ENCODE measurements at regions not wholly inside any gene's neighbourhood (a gene's known extent, or its start where the extent isn't known, plus 50 kb on each side); places are given as distances from the start of the nearest gene placed in this dataset.

DNA sequence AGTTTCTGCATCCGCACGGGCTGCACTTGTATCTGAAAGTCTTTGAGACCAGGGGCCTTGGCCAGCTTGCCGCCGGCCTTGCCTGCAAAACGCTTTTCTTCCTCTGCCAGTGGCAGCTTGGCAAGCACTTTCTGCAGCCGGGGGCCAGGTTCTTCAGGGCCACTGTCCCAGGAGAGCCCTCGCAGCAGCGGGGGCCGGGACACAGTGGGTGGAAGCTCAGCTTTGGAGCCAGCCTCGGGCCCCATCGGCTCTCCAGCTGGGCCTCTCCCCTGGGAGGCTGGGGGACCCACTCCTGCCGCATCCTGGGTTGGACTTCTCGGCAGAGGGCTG, 57.5 kb upstream of the LYVE1 start:
- no peak for TF ChIP-seq REST (IDR thresholded peaks at IDR 0.05; ENCODE audit: insufficient read depth in 1 of 2, low read depth in 2 of 2, low read length in 2 of 2)
- no peak for TF ChIP-seq TAF1 (IDR thresholded peaks at IDR 0.05; ENCODE audit: borderline replicate concordance, insufficient read depth, low read length)
- TF ChIP-seq POLR2AphosphoS5 (IDR thresholded peaks at IDR 0.05; ENCODE audit: low read depth, low read length), result no peak
- no peak for TF ChIP-seq FOXP2 (optimal IDR thresholded peaks at IDR 0.05; ENCODE audit: borderline replicate concordance, extremely low read depth, extremely low read length, insufficient read depth)
- no peak for TF ChIP-seq SIN3A (IDR thresholded peaks at IDR 0.05; ENCODE audit: borderline replicate concordance, insufficient read depth, low read length)

- TF ChIP-seq REST (IDR thresholded peaks at IDR 0.05; ENCODE audit: insufficient read depth in 1 of 2, low read depth in 2 of 2, low read length in 2 of 2) (no peak), FOXP2 (optimal IDR thresholded peaks at IDR 0.05; ENCODE audit: borderline replicate concordance, extremely low read depth, extremely low read length, insufficient read depth) (no peak), POLR2AphosphoS5 (IDR thresholded peaks at IDR 0.05; ENCODE audit: low read depth, low read length) (no peak), SIN3A (IDR thresholded peaks at IDR 0.05; ENCODE audit: borderline replicate concordance, insufficient read depth, low read length) (no peak), TAF1 (IDR thresholded peaks at IDR 0.05; ENCODE audit: borderline replicate concordance, insufficient read depth, low read length) (no peak)
Measured at GRCh38 chr11:10625281-10625981, 57.0 kb upstream of the LYVE1 start.

DNA sequence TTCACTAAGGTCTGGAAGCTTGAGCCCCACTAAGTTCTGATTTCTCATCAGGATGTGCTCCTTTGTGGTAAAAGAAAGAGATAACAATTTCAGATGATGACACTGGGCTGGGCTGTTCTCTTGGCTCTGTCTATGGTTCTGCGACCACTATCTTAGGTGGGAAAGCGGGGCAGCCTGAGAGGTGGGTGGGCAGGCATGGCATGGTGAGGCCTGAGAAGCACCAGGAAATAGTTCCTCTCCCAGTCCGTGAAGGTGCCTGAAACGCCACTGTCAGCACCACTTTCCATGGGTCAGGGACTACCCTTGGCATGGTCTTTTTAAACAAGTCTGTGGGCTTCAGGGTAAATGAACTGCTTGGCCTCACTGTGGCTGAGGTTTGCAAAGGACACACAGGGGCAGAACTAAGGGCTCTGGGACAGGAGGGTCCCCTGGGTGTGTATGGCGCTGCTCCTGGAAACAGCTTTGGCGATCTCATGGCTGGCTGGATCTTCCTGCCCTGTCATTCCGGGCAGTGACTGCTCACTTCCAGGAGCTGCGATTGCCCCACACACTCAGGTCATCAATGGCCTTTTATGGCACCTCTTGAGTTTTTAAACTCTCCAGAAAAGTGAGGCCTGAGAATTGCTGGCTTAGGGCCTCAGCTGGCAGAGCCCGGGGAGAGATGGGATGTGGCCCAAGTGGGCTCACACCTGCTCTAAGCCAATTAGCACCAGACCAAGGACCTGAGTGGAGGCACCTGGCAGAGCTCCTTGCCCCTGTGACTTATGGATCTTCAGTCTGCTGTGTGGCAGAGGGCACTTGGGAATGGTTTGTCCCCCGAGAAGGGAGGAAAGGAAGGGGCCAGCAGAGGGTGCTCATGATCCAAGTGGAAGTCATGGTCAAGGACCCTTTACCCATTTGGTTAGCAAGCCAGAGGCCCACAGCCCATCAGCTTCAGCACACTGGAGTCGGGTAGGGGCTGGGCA, 55.6 kb upstream of the LYVE1 start:
- TF ChIP-seq REST (IDR thresholded peaks at IDR 0.05; ENCODE audit: insufficient read depth in 1 of 2, low read depth in 2 of 2, low read length in 2 of 2) (0 out of 4 replicates have a peak, but pooled peaks of 1 of the 2 experiments have one; percentile 18), TAF1 (IDR thresholded peaks at IDR 0.05; ENCODE audit: borderline replicate concordance, insufficient read depth, low read length) (no peak), POLR2AphosphoS5 (IDR thresholded peaks at IDR 0.05; ENCODE audit: low read depth, low read length) (no peak)

- TF ChIP-seq REST (IDR thresholded peaks at IDR 0.05; ENCODE audit: insufficient read depth in 1 of 2, low read depth in 2 of 2, low read length in 2 of 2) (no peak), POLR2AphosphoS5 (IDR thresholded peaks at IDR 0.05; ENCODE audit: low read depth, low read length) (no peak), TAF1 (IDR thresholded peaks at IDR 0.05; ENCODE audit: borderline replicate concordance, insufficient read depth, low read length) (no peak), SIN3A (IDR thresholded peaks at IDR 0.05; ENCODE audit: borderline replicate concordance, insufficient read depth, low read length) (no peak)
Measured at GRCh38 chr11:10622957-10623791, 54.7 kb upstream of the LYVE1 start.

All from PFSK-1 (cell line).